ENCODE measurements at regions not wholly inside any gene's neighbourhood (a gene's known extent, or its start where the extent isn't known, plus 50 kb on each side); places are given as distances from the start of the nearest gene placed in this dataset.

DNA sequence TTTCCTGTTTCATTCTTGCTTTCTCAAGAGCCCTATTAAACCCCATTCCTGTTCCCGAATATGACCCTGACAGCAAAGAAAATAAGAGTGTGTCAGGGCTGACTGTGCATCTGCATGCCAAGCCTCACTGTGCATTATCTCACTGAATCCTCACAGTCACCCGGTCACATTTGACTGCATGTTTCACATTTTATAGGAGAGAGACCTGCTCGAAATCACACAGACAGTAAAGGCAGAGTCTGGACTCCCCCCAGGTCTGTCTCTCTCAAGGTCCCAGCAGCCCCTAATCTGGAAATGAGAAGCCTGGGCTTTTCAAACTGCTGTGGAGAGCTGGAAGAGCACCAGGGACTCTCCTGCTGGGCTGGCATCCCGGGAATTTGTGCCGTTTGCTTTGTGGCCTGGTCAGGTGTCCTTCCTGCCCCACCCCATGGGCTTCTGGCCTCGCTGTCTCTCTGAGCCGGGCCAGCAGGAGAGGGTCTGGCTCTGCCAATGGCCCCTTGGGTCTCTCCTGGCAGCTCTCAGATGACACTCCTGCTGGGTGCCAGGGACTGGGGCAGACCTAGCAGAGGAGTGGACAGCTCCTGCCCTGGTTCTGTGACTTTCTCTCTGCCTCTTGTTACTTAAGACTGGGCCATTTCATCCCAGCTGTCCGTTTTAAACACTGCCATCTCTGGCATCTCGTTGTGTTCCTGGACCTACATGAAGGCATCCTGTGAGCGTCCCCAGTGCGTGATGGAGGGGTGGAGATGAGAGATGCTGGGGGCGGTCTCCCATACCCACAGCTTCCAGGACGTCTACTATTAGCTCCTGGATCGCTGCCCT, 173.6 kb downstream of the ARHGAP12 start:
- H3K36me3 ChIP-seq, result no peaks in the 10 kb centered on the region
- no peak overlapping the region for H3K27ac ChIP-seq
- H3K27me3 ChIP-seq, result peaks cover 9% of the 10 kb centered on the region
- no peak overlapping the region for H3K4me3 ChIP-seq (ENCODE audit: low read depth in 1 of 2, low read length in 1 of 2)
- TF ChIP-seq, protein P1, sequence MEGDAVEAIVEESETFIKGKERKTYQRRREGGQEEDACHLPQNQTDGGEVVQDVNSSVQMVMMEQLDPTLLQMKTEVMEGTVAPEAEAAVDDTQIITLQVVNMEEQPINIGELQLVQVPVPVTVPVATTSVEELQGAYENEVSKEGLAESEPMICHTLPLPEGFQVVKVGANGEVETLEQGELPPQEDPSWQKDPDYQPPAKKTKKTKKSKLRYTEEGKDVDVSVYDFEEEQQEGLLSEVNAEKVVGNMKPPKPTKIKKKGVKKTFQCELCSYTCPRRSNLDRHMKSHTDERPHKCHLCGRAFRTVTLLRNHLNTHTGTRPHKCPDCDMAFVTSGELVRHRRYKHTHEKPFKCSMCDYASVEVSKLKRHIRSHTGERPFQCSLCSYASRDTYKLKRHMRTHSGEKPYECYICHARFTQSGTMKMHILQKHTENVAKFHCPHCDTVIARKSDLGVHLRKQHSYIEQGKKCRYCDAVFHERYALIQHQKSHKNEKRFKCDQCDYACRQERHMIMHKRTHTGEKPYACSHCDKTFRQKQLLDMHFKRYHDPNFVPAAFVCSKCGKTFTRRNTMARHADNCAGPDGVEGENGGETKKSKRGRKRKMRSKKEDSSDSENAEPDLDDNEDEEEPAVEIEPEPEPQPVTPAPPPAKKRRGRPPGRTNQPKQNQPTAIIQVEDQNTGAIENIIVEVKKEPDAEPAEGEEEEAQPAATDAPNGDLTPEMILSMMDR (IDR thresholded peaks at IDR 0.05), result no peak
- no peaks in the 10 kb centered on the region for H3K9me3 ChIP-seq
- H3K4me1 ChIP-seq (ENCODE audit: control insufficient read depth in 1 of 2, insufficient read depth in 1 of 2, low read depth in 1 of 2, low read length in 1 of 2), result peaks cover 3 to 11% of the 10 kb centered on the region in 2 experiments

DNA sequence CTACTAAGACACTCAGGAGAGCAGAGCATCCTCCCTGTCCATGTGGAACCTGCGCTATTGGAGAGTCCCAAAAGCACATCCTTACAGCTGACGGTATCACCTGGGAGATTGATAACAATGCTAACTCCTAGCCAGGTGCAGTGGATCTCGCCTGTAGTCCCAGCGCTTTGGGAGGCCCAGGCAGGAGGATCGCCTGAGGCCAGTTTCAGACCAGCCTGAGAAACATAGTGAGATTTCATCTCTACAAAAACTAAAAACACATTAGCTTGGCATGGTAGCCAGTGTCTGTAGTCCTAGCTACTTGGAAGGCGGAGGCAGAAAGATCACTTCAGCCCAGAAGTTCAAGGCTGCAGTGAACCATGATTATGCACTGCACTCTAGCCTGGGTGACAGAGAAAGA, 174.9 kb downstream of the ARHGAP12 start:
- no peaks in the 10 kb centered on the region for H3K4me1 ChIP-seq (ENCODE audit: control insufficient read depth in 1 of 2, insufficient read depth in 1 of 2, low read depth in 1 of 2, low read length in 1 of 2)
- peaks cover 4% of the 10 kb centered on the region for H3K27me3 ChIP-seq
- no peaks in the 10 kb centered on the region for H3K9me3 ChIP-seq
- no peak overlapping the region for H3K27ac ChIP-seq
- TF ChIP-seq, protein P1 (IDR thresholded peaks at IDR 0.05), result no peak
- H3K36me3 ChIP-seq, result no peaks in the 10 kb centered on the region
- H3K4me3 ChIP-seq (ENCODE audit: low read depth in 1 of 2, low read length in 1 of 2), result no peak overlapping the region

DNA sequence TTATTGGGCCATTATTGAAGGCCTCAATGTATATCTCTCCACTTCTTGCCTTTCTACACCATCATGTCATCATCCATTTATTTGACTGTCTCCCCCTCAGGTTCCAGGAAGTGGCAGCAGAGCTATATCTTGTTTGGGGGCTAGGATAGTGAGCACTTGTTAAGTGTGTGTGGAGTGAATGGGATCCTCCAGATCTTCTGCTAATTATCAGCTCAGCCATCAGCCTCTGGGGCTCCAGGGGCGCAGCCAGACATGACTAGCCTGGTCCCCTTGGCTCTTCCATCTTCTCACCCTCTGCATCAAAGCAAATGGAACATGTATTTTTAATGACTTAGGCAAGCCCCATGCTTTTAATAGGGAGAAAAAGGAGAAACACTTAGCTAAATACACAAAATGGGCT, 176.5 kb downstream of the ARHGAP12 start:
- H3K4me1 ChIP-seq (ENCODE audit: control insufficient read depth in 1 of 2, insufficient read depth in 1 of 2, low read depth in 1 of 2, low read length in 1 of 2), result no peaks in the 10 kb centered on the region
- no peak overlapping the region for H3K27ac ChIP-seq
- no peaks in the 10 kb centered on the region for H3K9me3 ChIP-seq
- H3K4me3 ChIP-seq (ENCODE audit: low read depth in 1 of 2, low read length in 1 of 2), result no peak overlapping the region
- TF ChIP-seq, protein P1 (IDR thresholded peaks at IDR 0.05), result no peak
- H3K27me3 ChIP-seq, result no peaks in the 10 kb centered on the region
- no peaks in the 10 kb centered on the region for H3K36me3 ChIP-seq

DNA sequence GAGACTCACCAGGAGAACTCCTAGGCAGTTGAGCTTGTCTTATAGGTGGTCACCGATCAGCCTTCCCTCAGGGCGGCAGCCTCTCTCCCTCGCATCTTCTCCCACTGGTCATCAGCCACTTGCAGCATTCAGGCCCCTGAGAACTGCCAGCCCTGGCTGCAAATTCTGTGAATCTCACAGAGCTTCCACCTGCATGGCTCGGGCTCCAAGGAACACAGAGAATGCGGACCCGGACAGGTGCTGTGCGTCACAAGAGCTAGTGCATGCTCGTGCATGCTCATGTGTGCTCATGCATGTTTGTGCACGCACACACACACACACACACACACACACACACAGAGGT, 176.9 kb downstream of the ARHGAP12 start:
- Histone ChIP-seq H3K4me3 (ENCODE audit: low read depth in 1 of 2, low read length in 1 of 2) (no peak overlapping the region), H3K9me3 (no peaks in the 10 kb centered on the region), H3K27me3 (no peaks in the 10 kb centered on the region), H3K27ac (no peak overlapping the region), H3K4me1 (ENCODE audit: control insufficient read depth in 1 of 2, insufficient read depth in 1 of 2, low read depth in 1 of 2, low read length in 1 of 2) (no peaks in the 10 kb centered on the region), H3K36me3 (no peaks in the 10 kb centered on the region)
- TF ChIP-seq, protein P1 (IDR thresholded peaks at IDR 0.05), result no peak

DNA sequence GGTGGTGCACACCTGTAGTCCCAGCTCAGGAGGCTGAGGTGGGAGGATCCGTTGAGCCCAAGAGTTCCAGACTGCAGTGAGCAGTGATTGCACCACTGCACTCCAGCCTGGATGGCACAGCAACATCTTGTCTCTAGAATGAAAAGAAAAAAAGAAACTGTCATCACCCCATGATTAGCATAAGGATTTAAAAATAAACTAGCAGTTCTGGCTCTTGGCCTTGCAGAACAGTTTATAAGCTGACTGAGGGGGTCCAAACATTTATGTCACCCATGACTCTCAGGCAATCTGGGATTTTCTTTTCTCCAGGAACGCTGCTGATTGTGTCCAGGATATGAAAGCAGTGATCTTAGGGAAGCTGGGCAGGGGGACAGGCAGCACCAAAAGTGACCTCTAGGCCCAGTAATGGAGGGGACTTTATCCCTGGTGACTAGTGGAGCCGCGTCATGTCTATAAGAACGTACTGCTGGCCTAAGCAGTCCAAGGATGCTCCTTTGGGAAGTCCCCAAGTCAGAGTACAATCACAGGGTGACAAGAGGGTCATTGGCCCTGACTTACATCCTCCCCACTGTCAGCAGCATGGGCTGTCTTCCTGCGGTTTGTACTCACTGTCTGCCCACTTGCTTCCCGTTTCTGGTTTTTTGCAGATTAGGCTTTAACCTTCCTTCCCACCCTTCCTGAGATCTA, 177.4 kb downstream of the ARHGAP12 start:
- TF ChIP-seq, protein P1 (IDR thresholded peaks at IDR 0.05), result no peak

More for the DNA sequence above, 177.4 kb downstream of the ARHGAP12 start:
- no peaks in the 10 kb centered on the region for H3K27me3 ChIP-seq
- no peaks in the 10 kb centered on the region for H3K36me3 ChIP-seq
- H3K4me1 ChIP-seq (ENCODE audit: control insufficient read depth in 1 of 2, insufficient read depth in 1 of 2, low read depth in 1 of 2, low read length in 1 of 2), result no peaks in the 10 kb centered on the region
- no peaks in the 10 kb centered on the region for H3K9me3 ChIP-seq
- H3K27ac ChIP-seq, result no peak overlapping the region
- no peak overlapping the region for H3K4me3 ChIP-seq (ENCODE audit: low read depth in 1 of 2, low read length in 1 of 2)

Data from neutrophil (primary cell).